Stomach (tissue), 8 donors: ENCODE measurements at regions not wholly inside any gene's neighbourhood (a gene's known extent, or its start where the extent isn't known, plus 50 kb on each side); places are given as distances from the start of the nearest gene placed in this dataset.

Experiments
- DNase-seq, 2 donors: peaks; one replicate each; pipeline versions ENCODE4 v3.0.0 to v3.0.0-alpha.2; 2013 to 2019
- H3K27ac ChIP-seq, 5 donors: fragments of 200-600 bp in 4 of 5; sonication (generic) in 4 of 5; one replicate each; pipeline ENCODE4 v1.5.1; 2013 to 2019; ENCODE audit warnings: mild to moderate bottlenecking in 1 of 5, moderate library complexity in 1 of 5
- H3K27me3 ChIP-seq, 3 donors: fragments of 200-600 bp; sonication (generic); one replicate each; pipeline ENCODE4 v1.5.1; 2017 to 2019; ENCODE audit warnings: mixed run types in 1 of 3
- H3K36me3 ChIP-seq, 4 donors: fragments of 200-600 bp; sonication (generic); 1 replicate in 3 of 4; 2 replicates in 1 of 4; pipeline ENCODE4 v1.5.1; 2016 to 2019
- H3K4me1 ChIP-seq, 4 donors: fragments of 200-600 bp; sonication (generic); one replicate each; pipeline ENCODE4 v1.5.1; 2016 to 2019
- H3K4me3 ChIP-seq, 4 donors: fragments of 200-600 bp; sonication (generic) in 3 of 4; one replicate each; pipeline ENCODE4 v1.5.1; 2016 to 2019; ENCODE audit warnings: mild to moderate bottlenecking in 1 of 4
- H3K9me3 ChIP-seq, 4 donors: fragments of 200-600 bp; sonication (generic); one replicate each; pipeline ENCODE4 v1.5.1; 2016 to 2019
- EP300 ChIP-seq: sonication (generic); formaldehyde crosslinking; IDR thresholded peaks from one replicate; pipeline ENCODE4 v1.6.1; 2017; ENCODE audit warnings: antibody characterized with exemption
- POLR2A ChIP-seq, 4 donors: fragments of 450-650 bp; IDR thresholded peaks; one replicate each; pipeline ENCODE4 v1.6.1; 2016; ENCODE audit warnings: antibody characterized with exemption in 4 of 4, control low read depth in 2 of 4, mild to moderate bottlenecking in 1 of 4, moderate library complexity in 1 of 4
- POLR2AphosphoS5 ChIP-seq, 3 donors: sonication (generic); formaldehyde crosslinking; IDR thresholded peaks; one replicate each; pipeline ENCODE4 v1.6.1; 2016; ENCODE audit warnings: antibody characterized with exemption in 3 of 3
- WGBS, 5 donors: extraction: QIAGEN DNeasy Blood & Tissue Kit in 3 of 5; methylation state at CpG; one replicate each; pipeline versions ENCODE4 v1.1.5 to v1.1.7; 2013 to 2018; 5-methylcytosine and 5-hydroxymethylcytosine counted together
- intact Hi-C: fragments of 100-400 bp; cut with DNase I; formaldehyde crosslinking; loops from one replicate; pipeline ENCODE4 v1.15.1; 2023; ENCODE audit warnings: low total_unique reads
- TF ChIP-seq, protein P1 (sequence below), 7 experiments: fragments of 450-650 bp in 4 of 7; fragments of 200-600 bp in 3 of 7; sonication (generic) in 3 of 7; IDR thresholded peaks; one replicate each; pipeline ENCODE4 v1.5.1; 2016 to 2019; ENCODE audit warnings: antibody characterized with exemption in 7 of 7, control low read depth in 2 of 7, mild to moderate bottlenecking in 1 of 7
- donor health status: healthy with polysubstance abuse.
- donor health status: Bipolar disorder and iron deficiency.
- donor health status: healthy.

DNA sequence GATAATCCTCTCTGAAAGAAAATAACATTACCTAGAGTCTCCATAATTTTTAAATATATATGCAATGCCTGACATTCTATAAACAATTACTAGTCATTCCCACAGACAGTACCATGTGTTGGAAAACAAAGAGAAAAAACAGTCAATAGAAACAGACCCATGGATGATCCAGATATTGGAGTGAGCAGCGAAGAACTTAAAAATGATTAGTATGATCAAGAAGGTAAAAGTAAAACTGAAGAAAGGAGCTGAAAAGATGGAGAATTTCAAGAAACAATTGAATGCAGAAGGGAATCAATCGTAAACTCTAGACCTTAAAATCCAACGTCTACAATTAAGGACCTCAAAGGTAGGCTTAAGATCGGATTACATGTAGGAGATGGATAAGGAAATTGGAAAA lies 330.6 kb downstream of the SHANK2 start:
- intact Hi-C loops: no loop called here
- Histone ChIP-seq H3K4me3 (no peak overlapping the region), H3K27me3 (no peaks in the 10 kb centered on the region), H3K9me3 (peaks cover 8 to 39% (median 33%) of the 10 kb centered on the region in 4 donors), H3K36me3 (no peaks in the 10 kb centered on the region), H3K4me1 (no peaks in the 10 kb centered on the region), H3K27ac (no peak overlapping the region)
- DNase-seq: no peak
- no peak for TF ChIP-seq EP300
- TF ChIP-seq, protein P1, sequence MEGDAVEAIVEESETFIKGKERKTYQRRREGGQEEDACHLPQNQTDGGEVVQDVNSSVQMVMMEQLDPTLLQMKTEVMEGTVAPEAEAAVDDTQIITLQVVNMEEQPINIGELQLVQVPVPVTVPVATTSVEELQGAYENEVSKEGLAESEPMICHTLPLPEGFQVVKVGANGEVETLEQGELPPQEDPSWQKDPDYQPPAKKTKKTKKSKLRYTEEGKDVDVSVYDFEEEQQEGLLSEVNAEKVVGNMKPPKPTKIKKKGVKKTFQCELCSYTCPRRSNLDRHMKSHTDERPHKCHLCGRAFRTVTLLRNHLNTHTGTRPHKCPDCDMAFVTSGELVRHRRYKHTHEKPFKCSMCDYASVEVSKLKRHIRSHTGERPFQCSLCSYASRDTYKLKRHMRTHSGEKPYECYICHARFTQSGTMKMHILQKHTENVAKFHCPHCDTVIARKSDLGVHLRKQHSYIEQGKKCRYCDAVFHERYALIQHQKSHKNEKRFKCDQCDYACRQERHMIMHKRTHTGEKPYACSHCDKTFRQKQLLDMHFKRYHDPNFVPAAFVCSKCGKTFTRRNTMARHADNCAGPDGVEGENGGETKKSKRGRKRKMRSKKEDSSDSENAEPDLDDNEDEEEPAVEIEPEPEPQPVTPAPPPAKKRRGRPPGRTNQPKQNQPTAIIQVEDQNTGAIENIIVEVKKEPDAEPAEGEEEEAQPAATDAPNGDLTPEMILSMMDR (IDR thresholded peaks at IDR 0.05): no peak
- TF ChIP-seq POLR2A (IDR thresholded peaks at IDR 0.05): no peak
- no peak for TF ChIP-seq POLR2AphosphoS5 (IDR thresholded peaks at IDR 0.05)
- 91 to 97% (median 95%) methylated on average over 4 of the region's 4 CpGs for WGBS, 5 donors

DNA sequence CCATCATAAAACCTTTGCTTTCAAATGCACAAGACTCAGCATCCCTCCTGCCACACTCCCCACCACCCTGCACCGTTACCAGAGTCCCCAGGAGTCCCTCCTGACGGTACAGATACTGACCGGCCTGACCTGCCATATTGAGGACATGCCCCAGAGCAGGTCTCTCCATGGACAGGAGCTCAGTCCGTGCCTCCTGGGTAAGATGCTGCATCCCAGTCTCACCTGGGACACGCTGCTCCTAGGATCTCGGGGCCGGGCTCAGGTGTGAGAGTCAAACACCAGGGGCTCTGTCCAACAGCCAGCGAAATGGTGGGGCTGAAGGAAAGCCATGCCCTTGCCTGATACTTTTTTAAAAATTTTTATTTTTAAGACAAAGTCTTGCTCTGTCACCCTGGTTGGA lies 328.3 kb downstream of the SHANK2 start:
- no peak overlapping the region for H3K27ac ChIP-seq
- 90 to 98% (median 96%) methylated on average over 7 to 8 of the region's 8 CpGs for WGBS, 5 donors
- no peak overlapping the region for H3K4me3 ChIP-seq
- H3K36me3 ChIP-seq: no peaks in the 10 kb centered on the region
- no peak for DNase-seq
- intact Hi-C loops: no loop called here
- no peaks in the 10 kb centered on the region for H3K27me3 ChIP-seq
- no peaks in the 10 kb centered on the region for H3K4me1 ChIP-seq
- peaks cover 8 to 39% (median 31%) of the 10 kb centered on the region in 4 donors for H3K9me3 ChIP-seq
- TF ChIP-seq POLR2AphosphoS5 (IDR thresholded peaks at IDR 0.05) (no peak), POLR2A (IDR thresholded peaks at IDR 0.05) (no peak), EP300 (no peak)
- TF ChIP-seq, protein P1 (IDR thresholded peaks at IDR 0.05): no peak

DNA sequence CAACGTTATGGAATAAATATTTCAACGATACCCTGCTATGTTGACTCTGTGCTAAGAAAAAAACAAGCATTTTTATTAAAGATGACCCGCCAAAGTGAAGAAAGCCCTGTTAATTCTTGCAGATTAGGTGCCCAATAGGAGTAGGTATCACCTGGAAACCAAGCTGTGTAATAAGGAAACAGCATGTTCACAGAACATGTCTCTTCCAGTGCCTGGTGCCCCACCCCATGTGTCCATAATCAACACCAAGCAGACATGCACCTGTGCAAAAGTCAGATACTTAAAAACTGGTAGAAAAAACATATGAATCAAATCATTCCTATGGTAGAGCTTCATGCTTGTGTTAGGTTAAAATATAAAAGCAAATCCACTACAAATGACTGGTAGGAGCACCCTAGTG lies 327.1 kb downstream of the SHANK2 start:
- Histone ChIP-seq H3K27ac (no peak overlapping the region), H3K4me1 (no peaks in the 10 kb centered on the region), H3K27me3 (no peaks in the 10 kb centered on the region), H3K36me3 (no peaks in the 10 kb centered on the region), H3K9me3 (peaks cover 11 to 44% (median 31%) of the 10 kb centered on the region in 4 donors), H3K4me3 (no peak overlapping the region)
- DNase-seq: no peak
- intact Hi-C loops: no loop called here
- TF ChIP-seq POLR2A (IDR thresholded peaks at IDR 0.05) (no peak), EP300 (no peak), POLR2AphosphoS5 (IDR thresholded peaks at IDR 0.05) (no peak)
- TF ChIP-seq, protein P1 (IDR thresholded peaks at IDR 0.05): no peak
- WGBS, 5 donors: 78 to 87% (median 85%) methylated on average over 3 of the region's 3 CpGs

DNA sequence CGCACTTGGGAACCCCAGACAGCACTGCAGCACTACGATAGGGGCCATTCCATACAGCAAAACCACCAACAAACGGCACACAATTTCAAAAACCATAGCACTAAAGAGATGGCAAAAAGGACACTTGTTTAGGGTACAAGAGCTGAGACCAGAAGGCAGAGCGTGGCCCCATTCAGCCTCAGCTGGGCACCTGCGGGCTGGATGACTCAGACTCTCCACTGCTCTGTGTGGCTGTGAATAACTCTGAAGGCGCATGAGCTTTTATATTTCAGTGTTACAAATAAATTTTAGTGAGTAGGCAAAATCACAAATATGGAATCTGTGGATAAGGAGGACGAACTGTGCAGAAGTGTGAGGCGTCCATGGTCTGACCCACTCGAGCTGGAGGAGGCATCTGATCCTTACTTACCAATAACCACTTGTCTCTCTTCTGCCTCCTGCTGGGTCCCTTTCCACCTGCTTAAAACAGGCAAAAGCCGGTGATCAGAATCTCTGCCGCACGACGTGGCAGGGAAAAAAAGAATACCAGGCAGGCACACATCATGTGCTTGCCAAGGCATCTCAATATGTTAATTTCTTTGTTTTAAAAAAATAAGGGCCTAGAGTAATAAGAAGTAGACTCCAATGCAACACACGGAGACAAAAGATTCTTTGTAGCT lies 325.7 kb downstream of the SHANK2 start:
- DNase-seq: no peak
- Histone ChIP-seq H3K36me3 (no peaks in the 10 kb centered on the region), H3K4me3 (no peak overlapping the region), H3K9me3 (peaks cover 8 to 36% (median 17%) of the 10 kb centered on the region in 4 donors), H3K27ac (no peak overlapping the region), H3K27me3 (no peaks in the 10 kb centered on the region), H3K4me1 (no peaks in the 10 kb centered on the region)
- no peak for TF ChIP-seq POLR2AphosphoS5 (IDR thresholded peaks at IDR 0.05)
- TF ChIP-seq EP300: no peak
- TF ChIP-seq POLR2A (IDR thresholded peaks at IDR 0.05): no peak
- TF ChIP-seq, protein P1 (IDR thresholded peaks at IDR 0.05): no peak
- intact Hi-C loops: no loop called here
- WGBS, 5 donors: 85 to 92% (median 89%) methylated on average over 14 of the region's 14 CpGs
